ENCODE measurements at regions not wholly inside any gene's neighbourhood (a gene's known extent, or its start where the extent isn't known, plus 50 kb on each side); places are given as distances from the start of the nearest gene placed in this dataset.
A peak's percentile ranks its signal among the peaks of the same experiment; 100 is the strongest.

DNA sequence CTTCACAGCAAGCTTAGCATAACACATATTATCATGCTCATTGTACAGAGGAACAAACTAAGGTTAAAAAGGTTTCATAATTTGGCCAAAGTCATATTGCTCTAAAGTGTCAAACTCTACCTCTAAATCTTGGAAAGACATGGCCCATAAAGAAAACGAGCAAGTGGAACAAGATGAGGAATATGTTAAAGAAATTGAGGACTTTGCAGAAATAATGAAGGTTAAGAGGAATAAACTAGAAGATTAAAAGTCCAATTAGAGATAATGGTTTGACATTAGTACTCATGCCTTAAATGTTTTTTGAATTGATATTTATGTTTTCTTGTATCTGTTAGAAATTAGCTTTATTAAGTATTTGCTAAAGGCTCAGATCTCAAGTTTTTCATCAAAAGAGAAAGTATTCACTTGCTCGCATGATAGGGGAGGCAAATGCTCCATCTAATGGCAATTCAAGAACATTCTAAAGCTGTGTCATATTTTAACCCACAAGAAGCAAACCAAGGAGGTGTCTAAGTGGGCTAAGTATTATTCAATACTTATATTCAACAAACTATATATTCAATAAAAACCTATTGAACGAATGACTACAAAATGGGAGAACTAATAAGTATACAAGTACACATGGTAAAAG, 192.9 kb upstream of the SPTLC3 start:
- no peak overlapping the region for H3K4me3 ChIP-seq (ENCODE audit: low read depth, low read length)
- no peak for DNase-seq (ENCODE audit: low read depth)
- TF ChIP-seq, protein P1, sequence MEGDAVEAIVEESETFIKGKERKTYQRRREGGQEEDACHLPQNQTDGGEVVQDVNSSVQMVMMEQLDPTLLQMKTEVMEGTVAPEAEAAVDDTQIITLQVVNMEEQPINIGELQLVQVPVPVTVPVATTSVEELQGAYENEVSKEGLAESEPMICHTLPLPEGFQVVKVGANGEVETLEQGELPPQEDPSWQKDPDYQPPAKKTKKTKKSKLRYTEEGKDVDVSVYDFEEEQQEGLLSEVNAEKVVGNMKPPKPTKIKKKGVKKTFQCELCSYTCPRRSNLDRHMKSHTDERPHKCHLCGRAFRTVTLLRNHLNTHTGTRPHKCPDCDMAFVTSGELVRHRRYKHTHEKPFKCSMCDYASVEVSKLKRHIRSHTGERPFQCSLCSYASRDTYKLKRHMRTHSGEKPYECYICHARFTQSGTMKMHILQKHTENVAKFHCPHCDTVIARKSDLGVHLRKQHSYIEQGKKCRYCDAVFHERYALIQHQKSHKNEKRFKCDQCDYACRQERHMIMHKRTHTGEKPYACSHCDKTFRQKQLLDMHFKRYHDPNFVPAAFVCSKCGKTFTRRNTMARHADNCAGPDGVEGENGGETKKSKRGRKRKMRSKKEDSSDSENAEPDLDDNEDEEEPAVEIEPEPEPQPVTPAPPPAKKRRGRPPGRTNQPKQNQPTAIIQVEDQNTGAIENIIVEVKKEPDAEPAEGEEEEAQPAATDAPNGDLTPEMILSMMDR (conservative IDR thresholded peaks at IDR 0.05; ENCODE audit: low read depth, low read length) = no peak

DNA sequence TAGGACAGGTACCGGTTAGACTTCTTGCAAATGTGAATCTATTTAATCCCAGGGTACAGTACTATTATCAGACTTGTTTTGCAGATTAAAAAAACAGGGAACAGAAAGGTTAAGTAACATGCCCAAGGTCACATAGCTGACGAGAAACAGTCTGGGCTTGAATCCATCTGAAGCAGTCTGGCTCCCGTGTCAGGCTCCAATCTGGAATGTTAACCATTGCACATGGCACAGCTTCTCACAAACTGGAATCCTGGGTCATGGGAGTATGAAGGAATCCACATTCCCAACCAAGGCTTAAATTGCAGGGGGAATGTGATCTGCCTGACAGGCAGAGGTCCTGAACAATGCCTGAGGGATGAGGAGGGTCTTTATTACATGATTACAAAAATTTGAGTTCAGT, 187.5 kb upstream of the SPTLC3 start:
- H3K4me3 ChIP-seq (ENCODE audit: low read depth, low read length) = no peak overlapping the region
- TF ChIP-seq, protein P1 (conservative IDR thresholded peaks at IDR 0.05; ENCODE audit: low read depth, low read length) = no peak
- peak; percentile 23 for DNase-seq (ENCODE audit: low read depth)

DNA sequence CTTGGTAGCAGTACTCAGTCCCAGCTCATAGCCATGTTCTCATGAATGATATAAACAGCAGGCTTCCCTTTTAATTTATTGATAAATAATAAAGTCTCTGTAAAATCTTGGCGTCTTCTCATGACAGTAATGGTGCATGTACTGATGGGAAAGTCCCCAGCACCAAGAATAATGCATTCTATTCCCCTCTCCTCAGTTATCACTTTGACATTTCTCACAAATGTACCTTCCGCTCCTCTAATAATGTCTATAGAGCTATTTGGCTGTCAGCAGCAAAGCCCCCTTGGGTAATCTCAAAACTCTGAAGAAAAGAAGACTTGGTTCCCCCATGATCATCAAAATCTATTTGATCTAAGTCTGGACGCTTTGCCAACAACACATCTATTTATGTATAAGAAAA, 185.0 kb upstream of the SPTLC3 start:
- no peak for DNase-seq (ENCODE audit: low read depth)
- TF ChIP-seq, protein P1 (conservative IDR thresholded peaks at IDR 0.05; ENCODE audit: low read depth, low read length) = no peak
- no peak overlapping the region for H3K4me3 ChIP-seq (ENCODE audit: low read depth, low read length)

DNA sequence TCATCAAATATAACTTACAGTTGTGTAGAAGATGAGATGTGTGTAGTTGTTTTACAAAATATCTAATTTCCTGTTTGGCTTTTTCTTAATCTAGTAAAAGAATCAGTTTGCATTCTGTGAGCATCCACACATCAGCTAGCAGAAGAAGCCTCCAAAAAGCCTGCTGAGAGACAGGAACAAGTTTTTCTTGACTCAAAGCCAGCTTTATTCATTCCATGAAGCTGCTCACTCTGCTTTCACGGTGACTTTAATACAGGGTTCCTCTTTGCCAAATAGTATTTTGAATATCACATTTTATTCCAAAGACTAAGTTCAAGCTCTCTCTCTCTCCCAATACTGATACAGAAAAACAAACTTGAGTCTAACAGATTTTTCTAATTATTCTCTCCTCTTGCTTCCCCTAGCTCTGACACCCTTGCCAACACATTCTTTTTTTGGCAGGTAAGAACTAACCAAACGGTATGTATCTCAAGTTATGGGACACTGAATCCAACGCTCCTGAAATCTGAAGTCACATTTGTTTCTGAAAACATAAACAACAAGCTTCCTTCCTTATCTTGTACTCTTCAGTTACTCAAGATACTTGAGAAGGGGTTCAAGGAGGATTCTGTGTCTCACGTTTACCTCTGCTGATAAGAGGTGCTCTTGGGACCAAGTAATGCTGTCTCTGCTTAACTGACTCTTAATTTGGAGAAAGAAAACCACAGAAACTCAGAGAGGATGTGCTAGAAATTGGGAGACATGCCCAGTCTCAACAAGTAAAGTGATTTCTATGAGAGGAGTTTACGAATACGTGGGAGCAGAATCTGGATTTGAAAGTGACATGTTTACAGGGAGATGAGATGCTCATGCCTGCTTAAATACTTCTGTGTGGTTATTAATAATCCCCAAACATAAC, 184.2 kb upstream of the SPTLC3 start:
- peak; percentile 25 for DNase-seq (ENCODE audit: low read depth)
- no peak overlapping the region for H3K4me3 ChIP-seq (ENCODE audit: low read depth, low read length)
- TF ChIP-seq, protein P1 (conservative IDR thresholded peaks at IDR 0.05; ENCODE audit: low read depth, low read length) = no peak

DNA sequence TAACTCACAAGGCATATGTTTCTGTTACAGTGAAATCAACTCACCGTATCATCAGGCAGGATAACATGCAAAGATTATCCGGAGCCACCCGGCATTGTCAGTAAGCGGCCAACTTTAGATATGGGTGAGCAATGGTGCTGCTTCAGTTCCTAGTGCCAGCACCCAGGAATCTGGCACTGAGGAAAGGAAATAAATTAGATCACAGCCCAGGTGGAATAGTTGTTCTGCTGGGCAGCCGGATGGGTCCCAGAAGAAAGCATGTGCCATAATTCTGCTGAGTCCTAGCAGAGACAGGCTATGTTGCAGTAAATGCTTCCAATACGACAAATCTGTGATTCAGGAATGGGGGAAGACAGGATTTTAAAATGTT, 183.6 kb upstream of the SPTLC3 start:
- TF ChIP-seq, protein P1 (conservative IDR thresholded peaks at IDR 0.05; ENCODE audit: low read depth, low read length) = no peak
- DNase-seq (ENCODE audit: low read depth) = no peak
- no peak overlapping the region for H3K4me3 ChIP-seq (ENCODE audit: low read depth, low read length)

DNA sequence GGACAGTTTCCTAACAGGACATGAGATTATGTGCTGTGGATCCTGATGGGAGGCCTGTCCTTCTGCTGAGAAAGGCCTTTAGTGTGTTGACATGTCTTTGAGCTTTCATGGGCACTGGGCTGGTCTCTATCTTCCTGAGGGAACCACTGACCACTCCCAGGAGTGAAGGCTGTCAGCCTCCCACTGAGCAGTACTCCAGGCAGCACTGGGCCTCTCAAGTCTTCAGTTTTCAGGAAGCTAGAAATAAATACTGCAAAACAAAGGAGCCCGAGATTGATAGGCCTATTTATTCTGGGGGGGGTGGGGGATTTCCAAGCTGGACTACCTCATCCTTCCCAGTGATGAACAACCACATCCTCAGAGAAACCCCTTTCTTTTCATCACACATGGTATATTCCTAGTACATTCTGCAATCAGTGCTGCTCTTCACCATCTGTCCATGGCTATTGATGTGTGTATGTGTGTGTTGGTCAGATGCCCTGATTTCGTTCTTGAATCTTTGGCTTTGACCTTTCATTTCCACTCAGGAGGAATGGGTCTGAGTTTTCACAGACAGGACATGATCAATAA, 180.9 kb upstream of the SPTLC3 start:
- H3K4me3 ChIP-seq (ENCODE audit: low read depth, low read length) = no peak overlapping the region
- peak; percentile 11 for DNase-seq (ENCODE audit: low read depth)
- TF ChIP-seq, protein P1 (conservative IDR thresholded peaks at IDR 0.05; ENCODE audit: low read depth, low read length) = no peak

Measured in choroid plexus epithelial cell (primary cell).